Hypothalamus (tissue), 51 donors: ENCODE measurements at regions not wholly inside any gene's neighbourhood (a gene's known extent, or its start where the extent isn't known, plus 50 kb on each side); places are given as distances from the start of the nearest gene placed in this dataset.

Experiments used
- DNase-seq, 51 donors: peaks; one replicate each; lab custom pipeline; 2025; lab: John Stamatoyannopoulos, UW

DNA sequence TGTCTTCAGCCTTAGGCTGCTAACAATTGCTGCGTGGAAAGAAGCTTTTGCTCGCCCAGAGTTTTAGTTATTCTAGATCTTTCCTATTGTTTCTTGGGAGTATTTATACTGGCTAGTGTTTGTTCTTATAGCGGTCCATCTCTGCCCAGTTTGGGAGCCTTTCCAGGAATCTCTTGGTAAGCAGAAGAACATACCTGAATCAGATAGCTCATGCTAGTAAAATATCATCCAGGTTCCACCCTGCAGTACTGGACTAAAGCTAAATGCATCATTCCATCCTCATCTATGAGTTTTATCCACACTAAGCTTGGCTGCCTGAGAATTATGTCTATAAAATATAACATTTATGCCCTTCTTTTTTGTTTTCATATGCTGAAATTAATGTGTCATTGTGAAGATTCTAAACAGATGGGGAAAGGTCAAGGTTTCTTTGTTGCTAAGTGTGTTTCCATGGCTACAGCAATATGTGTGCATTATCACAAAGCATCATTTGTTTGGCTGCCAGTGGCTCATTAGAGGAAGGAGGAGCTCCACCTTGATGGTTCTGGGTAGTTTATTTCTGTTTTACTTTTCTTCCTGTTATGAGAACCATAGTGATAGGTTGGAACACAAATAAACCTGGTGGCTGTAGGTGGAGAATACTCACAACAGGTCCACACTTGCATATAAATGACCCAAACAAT is 182.8 kb downstream of the PIK3C3 start:
- DNase-seq: no peak

DNA sequence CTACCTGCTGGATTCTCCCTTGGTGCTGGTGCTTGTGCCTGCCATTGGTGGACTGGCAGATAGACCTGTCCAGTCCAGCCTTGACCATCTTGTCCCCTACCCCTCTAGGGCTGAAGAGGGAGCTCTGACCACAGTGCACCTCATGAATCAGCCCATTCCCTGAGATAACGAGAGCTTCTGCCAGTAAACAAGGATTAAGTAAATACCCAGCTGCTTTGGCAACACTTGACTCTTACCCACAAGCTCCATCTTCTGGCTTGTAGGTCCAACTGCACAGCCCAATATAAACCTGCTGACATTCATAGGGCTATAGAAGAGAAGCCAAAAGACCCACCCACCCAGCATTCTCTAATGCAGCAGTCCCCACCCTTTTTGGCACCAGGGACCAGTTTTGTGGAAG is 186.4 kb downstream of the PIK3C3 start:
- DNase-seq: no peak

- DNase-seq: no peak
Observed at GRCh38 chr18:42155024-42155423, 200.0 kb downstream of the PIK3C3 start.

GRCh38 chr18:42156281-42156680 is 201.2 kb downstream of the PIK3C3 start:
- no peak for DNase-seq

GRCh38 chr18:42157420-42157819 is 202.4 kb downstream of the PIK3C3 start:
- DNase-seq: no peak

GRCh38 chr18:42157878-42158277 is 202.8 kb downstream of the PIK3C3 start:
- DNase-seq: no peak

DNA sequence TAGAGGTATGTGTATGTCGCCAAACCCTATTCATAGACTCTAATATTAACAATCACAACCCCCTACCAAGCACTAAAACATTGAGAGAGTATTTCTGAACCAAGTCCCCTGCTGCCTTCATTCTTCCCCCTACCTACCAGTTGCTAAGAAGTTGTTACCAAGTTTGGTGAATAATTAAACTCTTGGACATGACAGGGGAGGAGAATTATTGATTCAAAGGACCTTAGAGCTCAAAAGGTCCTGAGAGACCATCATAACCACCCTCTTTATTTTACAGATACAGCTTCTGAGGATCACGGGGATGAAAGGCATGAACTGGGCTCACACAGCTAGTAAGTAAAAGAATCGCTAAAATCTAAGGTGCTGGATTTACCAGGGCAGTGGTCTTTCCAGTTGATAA is 204.1 kb downstream of the PIK3C3 start:
- DNase-seq: no peak

DNA sequence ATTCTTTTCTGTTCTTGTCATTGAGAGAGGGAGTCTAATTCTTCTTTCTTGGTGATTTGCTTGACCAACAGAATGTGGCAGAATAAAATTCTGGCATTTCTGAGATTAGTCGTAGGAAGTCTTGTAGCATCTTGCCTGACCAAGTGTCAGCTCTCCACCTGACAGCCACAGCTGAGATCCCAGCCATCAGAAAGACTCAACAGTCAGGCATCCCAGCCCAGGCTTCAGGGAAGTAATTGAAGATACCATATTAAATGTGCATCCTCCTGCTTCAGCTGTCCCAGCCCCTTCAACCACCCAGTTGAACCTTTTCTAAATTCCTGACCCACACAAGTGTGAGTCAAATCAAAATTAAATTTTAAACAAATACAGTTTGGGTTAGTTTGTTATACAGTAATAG is 208.3 kb downstream of the PIK3C3 start:
- no peak for DNase-seq

DNA sequence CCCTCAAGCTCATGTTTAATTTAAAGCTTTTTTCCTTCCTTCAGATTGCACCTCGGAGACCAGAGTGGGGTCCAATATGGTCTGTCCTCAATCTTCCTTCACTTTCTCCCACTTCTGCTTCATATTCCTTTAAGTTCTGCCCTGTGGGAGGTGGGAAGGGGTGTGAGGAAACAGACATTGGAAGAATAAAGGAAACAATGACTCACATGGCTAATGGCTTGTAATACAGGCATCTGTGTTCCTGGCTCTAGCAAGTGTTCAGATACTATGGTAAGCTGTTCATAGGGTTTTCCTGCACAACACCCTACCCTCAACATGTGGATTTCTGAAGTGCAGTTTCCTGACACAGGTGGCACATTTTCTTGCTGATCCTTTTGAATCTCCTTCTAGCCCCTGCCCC is 209.5 kb downstream of the PIK3C3 start:
- no peak for DNase-seq

GRCh38 chr18:42165922-42166513 is 211.0 kb downstream of the PIK3C3 start:
- DNase-seq: no peak

- DNase-seq: no peak
Observed at GRCh38 chr18:42168487-42168886, 213.5 kb downstream of the PIK3C3 start.

DNA sequence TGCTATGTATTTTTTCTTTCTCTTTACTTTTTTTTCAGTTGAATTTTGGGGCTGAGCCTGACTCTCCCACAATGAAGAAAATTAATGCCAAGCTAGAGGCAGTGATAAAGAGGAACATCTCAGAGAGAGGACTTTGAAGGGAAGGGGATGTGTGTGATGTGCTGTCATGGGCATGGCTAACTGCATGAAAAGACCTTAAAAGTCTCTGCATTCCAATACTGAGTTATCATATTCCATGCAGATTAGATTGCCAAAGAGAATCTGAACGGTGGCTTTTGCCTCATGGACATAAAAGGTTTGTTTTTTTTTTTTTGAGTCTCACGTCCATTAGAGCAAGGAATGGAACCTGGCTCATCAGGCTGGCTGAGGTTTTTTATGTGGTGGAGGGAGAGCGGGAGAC is 213.9 kb downstream of the PIK3C3 start:
- no peak for DNase-seq

GRCh38 chr18:42174909-42175308 is 219.9 kb downstream of the PIK3C3 start:
- DNase-seq: no peak

GRCh38 chr18:42176599-42176998 is 221.6 kb downstream of the PIK3C3 start:
- no peak for DNase-seq

DNA sequence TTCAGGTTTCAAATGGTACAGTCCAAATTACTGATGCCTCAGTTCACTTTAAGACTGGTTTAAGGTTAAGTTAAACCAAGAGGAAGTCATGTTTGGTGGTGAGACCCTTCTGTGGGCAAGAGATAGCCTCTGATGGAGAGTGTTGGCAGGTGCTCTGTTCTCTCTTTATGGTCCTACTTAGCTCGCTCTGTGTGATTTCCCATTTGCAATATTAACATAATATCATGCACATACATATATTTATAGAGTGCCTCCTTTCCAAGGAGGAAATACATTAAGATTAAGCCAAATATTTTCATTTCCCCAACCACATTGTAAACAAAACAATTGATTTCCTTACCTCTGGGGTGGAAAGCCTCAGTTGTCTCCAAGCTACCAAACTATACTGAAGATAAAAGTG is 222.4 kb downstream of the PIK3C3 start:
- no peak for DNase-seq

DNA sequence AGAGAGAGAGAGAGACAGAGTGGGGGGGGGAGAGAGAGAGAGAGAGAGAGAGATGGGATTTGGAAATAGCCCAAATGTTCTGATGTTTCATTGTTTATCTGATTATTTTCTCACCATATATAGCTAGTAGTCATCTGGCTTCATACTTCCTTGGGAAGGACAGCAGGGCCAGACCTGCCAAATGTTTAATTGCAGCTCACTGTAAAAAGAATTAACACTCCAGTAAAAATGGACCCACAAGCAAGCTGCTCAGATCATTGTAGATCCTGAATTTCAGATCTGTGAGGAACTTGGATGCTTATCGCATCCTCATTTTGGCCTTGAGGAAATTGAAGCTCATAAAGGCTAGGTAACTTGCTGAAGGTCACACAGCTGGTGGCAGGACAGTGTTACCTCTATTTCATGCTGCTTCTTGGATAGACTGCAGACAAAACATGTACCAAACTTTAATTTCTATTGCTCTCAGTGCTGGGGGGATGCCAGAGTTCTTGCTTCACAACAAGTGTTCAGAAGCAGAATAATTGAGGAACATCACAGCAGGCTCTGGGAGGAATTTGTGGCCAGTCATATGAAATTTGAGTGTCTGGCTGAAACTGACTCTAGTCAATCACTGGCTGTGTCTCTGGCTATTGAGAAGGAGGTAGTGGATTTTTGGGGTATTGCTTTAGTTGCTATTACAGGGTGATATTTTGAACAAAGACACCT is 223.5 kb downstream of the PIK3C3 start:
- DNase-seq: no peak

DNA sequence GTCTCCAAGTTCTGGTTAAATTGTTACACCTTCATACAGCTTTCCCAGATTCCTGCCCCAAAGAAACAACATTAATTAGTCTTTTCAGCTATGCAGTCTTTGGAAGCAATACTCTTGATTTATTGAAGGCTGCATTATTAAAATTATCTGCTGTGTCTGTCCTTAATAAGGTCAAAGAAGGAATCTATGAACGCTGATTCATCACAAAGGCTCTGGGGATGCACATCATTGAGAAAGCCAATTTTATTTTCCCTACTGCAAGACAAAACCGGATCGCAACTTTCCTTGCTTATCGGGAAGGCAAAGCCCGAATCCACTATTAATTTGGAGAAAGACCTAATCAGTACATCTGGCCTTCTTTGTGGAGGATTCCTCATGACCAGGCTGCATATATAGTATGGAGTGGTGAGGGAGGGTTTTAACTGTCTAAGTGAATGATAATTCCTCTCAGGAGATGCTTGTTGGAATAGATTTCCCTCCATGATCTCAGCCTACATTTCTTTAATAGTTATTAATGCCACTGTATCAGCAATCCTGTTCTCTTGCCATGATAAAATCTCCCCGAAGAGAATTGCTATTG is 224.6 kb downstream of the PIK3C3 start:
- DNase-seq: no peak

DNA sequence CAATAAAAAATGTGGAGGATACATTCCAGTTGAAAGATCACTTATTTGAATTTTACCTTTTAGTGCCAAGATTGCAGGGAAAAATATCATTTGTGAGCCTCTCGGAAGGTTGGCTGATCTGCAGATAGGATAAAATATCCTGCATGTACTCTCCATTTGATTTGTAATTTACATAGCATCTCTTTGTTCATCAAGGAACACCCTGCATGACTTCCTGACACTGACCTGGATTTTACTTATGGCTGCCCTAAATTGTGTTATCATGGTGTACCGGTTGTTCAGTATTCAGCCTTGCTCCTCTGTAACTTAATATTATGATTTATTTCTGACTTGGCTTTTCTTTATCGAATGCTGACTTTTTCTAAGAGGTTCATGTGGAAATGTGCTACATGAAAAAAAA is 226.4 kb downstream of the PIK3C3 start:
- no peak for DNase-seq

DNA sequence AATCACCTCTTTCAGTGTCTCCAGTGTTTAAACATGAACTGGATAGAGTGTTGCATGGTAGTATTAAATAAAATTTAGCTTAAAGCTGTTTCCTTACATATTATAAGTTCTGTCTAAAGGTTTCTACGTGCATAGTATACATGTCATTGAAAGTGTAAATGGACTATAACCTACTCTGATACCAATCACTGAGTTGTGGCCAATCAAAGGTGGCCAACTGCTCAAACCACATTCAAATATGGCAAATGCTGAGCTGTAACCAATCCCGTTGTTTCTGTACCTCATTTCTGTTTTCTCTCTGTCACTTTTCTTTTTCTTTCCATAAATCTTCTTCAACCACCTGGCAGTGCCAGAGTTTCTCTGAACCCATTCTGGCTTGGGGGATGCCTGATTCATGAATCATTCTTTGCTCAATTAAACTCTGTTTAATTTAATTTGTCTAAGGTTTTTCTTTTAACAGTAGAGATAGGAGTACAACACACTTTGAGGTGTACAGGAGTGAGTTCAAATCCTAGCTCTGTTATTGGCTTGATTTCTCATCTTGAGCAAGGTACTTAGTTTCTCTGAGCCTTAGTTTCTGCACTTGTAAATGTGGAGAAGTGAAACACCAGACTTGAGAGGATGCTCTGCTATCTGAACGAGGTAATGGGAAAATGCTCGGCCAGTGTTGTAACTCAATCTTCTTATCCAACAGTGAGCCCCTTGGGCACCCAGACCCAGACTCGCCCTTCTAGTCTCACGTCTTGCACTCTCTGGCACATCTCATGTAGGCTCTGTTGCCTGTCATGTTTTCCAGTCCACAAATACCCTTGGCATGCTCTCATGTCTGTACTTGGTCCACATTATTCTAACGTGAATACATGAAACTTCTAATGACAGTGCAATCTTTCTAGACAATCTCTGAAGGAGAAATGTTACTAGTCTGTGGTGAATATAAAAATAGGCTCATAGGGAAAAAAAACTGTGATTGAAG is 228.0 kb downstream of the PIK3C3 start:
- DNase-seq: no peak

GRCh38 chr18:42183746-42184145 is 228.7 kb downstream of the PIK3C3 start:
- no peak for DNase-seq
